H1 (cell line): ENCODE measurements at regions not wholly inside any gene's neighbourhood (a gene's known extent, or its start where the extent isn't known, plus 50 kb on each side); places are given as distances from the start of the nearest gene placed in this dataset.

Experiments
- CTCF ChIA-PET: fragments of 300-600 bp; sonication (Branson Sonifier 250); formaldehyde crosslinking; loops from one replicate; lab custom pipeline; 2021; ENCODE audit not compliant: partially characterized antibody; lab: Charles Lee
- POLR2A ChIA-PET: fragments of 300-600 bp; sonication (Branson Sonifier 250); formaldehyde crosslinking; loops from one replicate; lab custom pipeline; 2021; ENCODE audit warnings: inconsistent platforms; ENCODE audit not compliant: partially characterized antibody; lab: Charles Lee
- DNase-seq, 2 experiments: peaks; one replicate each; pipeline versions ENCODE4 v3.0.0 to v3.0.0-alpha.2; 2010 to 2022; ENCODE audit warnings: low spot score in 2 of 2, low read depth in 1 of 2, mixed read lengths in 1 of 2
- FAIRE-seq: peaks from 2 replicates; lab custom pipeline; 2011; peaks lifted over from hg19 to GRCh38; lab: Jason Lieb, UNC
- H2AFZ ChIP-seq: 2 replicates; pipeline ENCODE4 v1.8.1; 2012; ENCODE audit warnings: low read length, inconsistent platforms
- H2AK5ac ChIP-seq: 2 replicates; pipeline ENCODE4 v1.6.1; 2013; ENCODE audit warnings: low read depth, low read length
- H2BK120ac ChIP-seq: replicated peaks from 2 replicates; pipeline ENCODE3; 2013; ENCODE audit warnings: low read depth, low read length, inconsistent platforms
- H2BK12ac ChIP-seq: 2 replicates; pipeline ENCODE4 v1.6.1; 2013; ENCODE audit warnings: low read depth, low read length
- H2BK15ac ChIP-seq: 2 replicates; pipeline ENCODE4 v1.6.1; 2013; ENCODE audit warnings: low read length
- H2BK20ac ChIP-seq: 2 replicates; pipeline ENCODE4 v1.6.1; 2013; ENCODE audit warnings: low read length
- H2BK5ac ChIP-seq: 2 replicates; pipeline ENCODE4 v1.6.1; 2013; ENCODE audit warnings: low read depth, low read length
- H3K14ac ChIP-seq: 2 replicates; pipeline ENCODE4 v1.6.1; 2013; ENCODE audit warnings: inconsistent platforms; ENCODE audit not compliant: insufficient read length
- H3K18ac ChIP-seq: 2 replicates; pipeline ENCODE4 v1.6.1; 2013; ENCODE audit warnings: low read length; ENCODE audit errors: extremely low read depth
- H3K23ac ChIP-seq: 2 replicates; pipeline ENCODE4 v1.6.1; 2013; ENCODE audit warnings: inconsistent platforms; ENCODE audit not compliant: insufficient read length
- H3K23me2 ChIP-seq: 2 replicates; pipeline ENCODE4 v1.6.1; 2013; ENCODE audit warnings: low read depth, low read length
- H3K27ac ChIP-seq: 2 replicates; pipeline ENCODE4 v1.6.1; 2011; ENCODE audit warnings: low read depth, low read length, inconsistent platforms
- H3K27me3 ChIP-seq, 4 experiments: replicated peaks in 1 of 4; 1 replicate in 1 of 4; 2 replicates in 3 of 4; pipeline versions ENCODE4 v1.6.1 to v1.8.1; 2011 to 2013; ENCODE audit warnings: low read length in 3 of 4, mild to moderate bottlenecking in 3 of 4, inconsistent platforms in 2 of 4, mixed read lengths in 2 of 4, moderate library complexity in 1 of 4; ENCODE audit not compliant: control insufficient read depth in 3 of 4, insufficient read depth in 3 of 4; ENCODE audit errors: extremely low read depth in 1 of 4
- H3K36me3 ChIP-seq, 4 experiments: 2 replicates each; pipeline versions ENCODE4 v1.6.1 to v1.8.1; 2011 to 2013; ENCODE audit warnings: mild to moderate bottlenecking in 4 of 4, low read length in 3 of 4, moderate library complexity in 2 of 4, control low read depth in 1 of 4, inconsistent platforms in 1 of 4; ENCODE audit not compliant: insufficient read depth in 4 of 4, control insufficient read depth in 2 of 4
- H3K4ac ChIP-seq: replicated peaks from 2 replicates; pipeline ENCODE3; 2013; ENCODE audit warnings: low read length, low read depth, mixed read lengths, inconsistent platforms; ENCODE audit not compliant: insufficient read length
- H3K4me1 ChIP-seq, 4 experiments: replicated peaks in 1 of 4; 1 replicate in 1 of 4; 2 replicates in 3 of 4; pipeline versions ENCODE4 v1.6.1 to v1.8.1; 2011 to 2013; ENCODE audit warnings: low read length in 3 of 4, inconsistent platforms in 2 of 4, mixed read lengths in 1 of 4; ENCODE audit not compliant: insufficient read depth in 4 of 4, control insufficient read depth in 3 of 4
- H3K4me2 ChIP-seq, 2 experiments: 2 replicates each; pipeline versions ENCODE4 v1.6.1 to v1.8.1; 2011 to 2013; ENCODE audit warnings: low read depth in 2 of 2, low read length in 2 of 2, control low read depth in 1 of 2, inconsistent platforms in 1 of 2, mild to moderate bottlenecking in 1 of 2; ENCODE audit not compliant: insufficient read depth in 1 of 2
- H3K4me3 ChIP-seq, 4 experiments: fragments of 200-600, 300-600 bp in 1 of 4; sonication (generic), shearing (Covaris generic), sonication (Bioruptor Twin) in 1 of 4; 2 replicates each; pipeline versions ENCODE4 v1.5.1 to v1.8.1; 2011 to 2016; ENCODE audit warnings: low read length in 4 of 4, low read depth in 3 of 4, control low read depth in 2 of 4, inconsistent platforms in 2 of 4, mild to moderate bottlenecking in 2 of 4, mixed read lengths in 1 of 4, moderate library complexity in 1 of 4; ENCODE audit not compliant: insufficient read depth in 2 of 4; ENCODE audit errors: extremely low read depth in 1 of 4
- H3K56ac ChIP-seq: replicated peaks from 2 replicates; pipeline ENCODE3; 2013; ENCODE audit warnings: low read depth, mild to moderate bottlenecking, mixed read lengths, low read length, inconsistent platforms; ENCODE audit not compliant: insufficient read length
- H3K79me1 ChIP-seq: 2 replicates; pipeline ENCODE4 v1.6.1; 2013; ENCODE audit warnings: low read depth, low read length, control low read depth
- H3K79me2 ChIP-seq, 2 experiments: 2 replicates each; pipeline versions ENCODE4 v1.6.1 to v1.8.1; 2012 to 2013; ENCODE audit warnings: low read length in 2 of 2, mild to moderate bottlenecking in 2 of 2, inconsistent platforms in 1 of 2; ENCODE audit not compliant: insufficient read depth in 2 of 2, control insufficient read depth in 1 of 2
- H3K9ac ChIP-seq, 4 experiments: replicated peaks in 1 of 4; 1 replicate in 1 of 4; 2 replicates in 3 of 4; pipeline versions ENCODE4 v1.6.1 to v1.8.1; 2011 to 2013; ENCODE audit warnings: low read depth in 3 of 4, low read length in 3 of 4, control low read depth in 2 of 4, mild to moderate bottlenecking in 2 of 4, moderate library complexity in 2 of 4, inconsistent platforms in 1 of 4; ENCODE audit errors: extremely low read depth in 1 of 4
- H3K9me3 ChIP-seq, 2 experiments: 2 replicates each; pipeline versions ENCODE4 v1.6.1 to v1.8.1; 2012 to 2013; ENCODE audit warnings: mild to moderate bottlenecking in 2 of 2, moderate library complexity in 2 of 2, control low read depth in 1 of 2, inconsistent platforms in 1 of 2, low read depth in 1 of 2, low read length in 1 of 2, mixed read lengths in 1 of 2; ENCODE audit not compliant: insufficient read depth in 2 of 2
- H4K20me1 ChIP-seq, 2 experiments: replicated peaks in 1 of 2; 2 replicates each; pipeline versions ENCODE3 to v1.8.1; 2011 to 2013; ENCODE audit warnings: inconsistent platforms in 2 of 2, low read length in 2 of 2, mild to moderate bottlenecking in 1 of 2; ENCODE audit not compliant: insufficient read depth in 2 of 2, control insufficient read depth in 1 of 2
- H4K5ac ChIP-seq: 2 replicates; pipeline ENCODE4 v1.6.1; 2013; ENCODE audit warnings: low read length, low read depth, mixed read lengths, inconsistent platforms; ENCODE audit not compliant: insufficient read length
- H4K8ac ChIP-seq: 2 replicates; pipeline ENCODE4 v1.8.0; 2013; ENCODE audit warnings: mild to moderate bottlenecking, moderate library complexity, low read length, inconsistent platforms; ENCODE audit not compliant: insufficient read depth; ENCODE audit errors: extremely low read depth
- H4K91ac ChIP-seq: replicated peaks from 2 replicates; pipeline ENCODE3; 2013; ENCODE audit warnings: low read length, mixed read lengths, inconsistent platforms; ENCODE audit not compliant: insufficient read length
- KDM1A ChIP-seq: fragments of 200-600, 300-600 bp; sonication (generic); IDR thresholded peaks from 2 replicates; pipeline ENCODE4 v1.7.1; 2016; ENCODE audit warnings: mild to moderate bottlenecking, low read length, borderline replicate concordance
- RAD21 ChIP-seq, 2 experiments: IDR thresholded peaks in 1 of 2; conservative IDR thresholded peaks in 1 of 2; 2 replicates each; pipeline ENCODE4 v1.6.1; 2011; ENCODE audit warnings: low read depth in 2 of 2, low read length in 2 of 2, improper control_type of control experiment in 1 of 2, inconsistent platforms in 1 of 2, mild to moderate bottlenecking in 1 of 2, moderate library complexity in 1 of 2
- YY1 ChIP-seq: IDR thresholded peaks from 2 replicates; pipeline ENCODE4 v1.6.1; 2011; ENCODE audit warnings: low read depth, mild to moderate bottlenecking, low read length
- whole genome bisulfite sequencing, 2 experiments: shearing (Covaris generic) in 1 of 2; methylation state at CpG; one replicate each; pipeline versions ENCODE4 v1.1.6 to v1.1.7; 2013 to 2015; ENCODE audit warnings: low lambda C conversion rate in 2 of 2, mixed read lengths in 2 of 2, inconsistent platforms in 1 of 2, low coverage in 1 of 2, missing lambda C conversion rate in 1 of 2; ENCODE audit not compliant: insufficient replicate concordance in 2 of 2, insufficient coverage in 1 of 2, insufficient read length in 1 of 2; ENCODE audit errors: extremely low coverage in 1 of 2, missing lambda C conversion rate in 1 of 2; 5-methylcytosine and 5-hydroxymethylcytosine counted together
- TF ChIP-seq, protein P1 (sequence below), 3 experiments: IDR thresholded peaks; 1 replicate in 2 of 3; 2 replicates in 1 of 3; pipeline versions ENCODE4 v1.5.1 to v1.6.1; 2011; ENCODE audit warnings: low read length in 3 of 3, mild to moderate bottlenecking in 3 of 3, inconsistent platforms in 2 of 3, low read depth in 1 of 3, moderate library complexity in 1 of 3; ENCODE audit not compliant: insufficient read depth in 1 of 3; ENCODE audit errors: control extremely low read depth in 1 of 3

DNA sequence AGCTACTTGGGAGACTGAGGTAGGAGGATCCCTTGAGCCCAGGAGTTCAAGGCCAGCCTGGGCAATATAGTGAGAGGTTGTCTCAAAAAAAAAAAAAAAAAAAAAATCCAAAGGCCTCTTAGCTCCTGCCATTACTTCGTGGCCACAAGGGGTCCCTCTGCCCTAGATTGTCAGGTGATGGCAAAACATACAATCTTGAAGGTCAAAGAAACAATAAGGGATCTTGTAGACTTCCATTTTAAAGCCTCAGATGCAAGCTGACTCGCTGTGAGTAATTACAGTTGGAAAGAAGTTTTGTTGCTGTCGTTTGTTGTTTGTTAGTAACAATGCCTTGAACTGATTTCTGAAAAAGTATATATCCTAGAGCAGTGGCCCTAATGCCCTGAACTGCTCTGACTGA is 55.9 kb upstream of the PLCL2 start:
- Histone ChIP-seq H3K36me3 (no peaks in the 10 kb centered on the region), H4K91ac (peak overlapping the region; percentile 2), H3K79me2 (no peaks in the 10 kb centered on the region), H3K27ac (no peak overlapping the region), H2BK5ac (no peak overlapping the region), H3K14ac (no peak overlapping the region), H3K18ac (no peak overlapping the region), H3K9ac (no peak overlapping the region), H3K4me1 (peaks cover 0 to 2% (median 2%) of the 10 kb centered on the region in 4 experiments; a peak in 2 of 7 replicates), H3K4me3 (no peak overlapping the region), H3K23ac (no peak overlapping the region), H3K23me2 (no peaks in the 10 kb centered on the region), H2BK20ac (no peak overlapping the region), H4K5ac (no peak overlapping the region), H4K20me1 (no peaks in the 10 kb centered on the region), H2AK5ac (no peak overlapping the region), H2BK12ac (no peak overlapping the region), H2AFZ (peak overlapping the region; percentile 79; the same call in 1 of the 2 replicates), H2BK15ac (no peak overlapping the region), H3K4me2 (no peak overlapping the region), H3K27me3 (no peaks in the 10 kb centered on the region), H3K56ac (no peak overlapping the region), H3K79me1 (no peaks in the 10 kb centered on the region), H4K8ac (no peak overlapping the region), H3K9me3 (no peaks in the 10 kb centered on the region), H2BK120ac (peak overlapping the region; percentile 16), H3K4ac (peak overlapping the region; percentile 36)
- ChIA-PET CTCF (interaction anchor here (0.6 to 2.7 kb wide), 27 partner anchors 9 to 687 kb away, joined by 3 to 12 read pairs (median 3); no protein-coding TSS in a partner anchor), POLR2A (no interaction called here)
- TF ChIP-seq KDM1A (no peak), YY1 (peak; percentile 73), RAD21 (IDR thresholded peaks at IDR 0.05 in 1 of 2, conservative IDR thresholded peaks at IDR 0.05 in 1 of 2; ENCODE audit: low read depth in 2 of 2, low read length in 2 of 2) (peak; percentile 71 to 79)
- TF ChIP-seq, protein P1, sequence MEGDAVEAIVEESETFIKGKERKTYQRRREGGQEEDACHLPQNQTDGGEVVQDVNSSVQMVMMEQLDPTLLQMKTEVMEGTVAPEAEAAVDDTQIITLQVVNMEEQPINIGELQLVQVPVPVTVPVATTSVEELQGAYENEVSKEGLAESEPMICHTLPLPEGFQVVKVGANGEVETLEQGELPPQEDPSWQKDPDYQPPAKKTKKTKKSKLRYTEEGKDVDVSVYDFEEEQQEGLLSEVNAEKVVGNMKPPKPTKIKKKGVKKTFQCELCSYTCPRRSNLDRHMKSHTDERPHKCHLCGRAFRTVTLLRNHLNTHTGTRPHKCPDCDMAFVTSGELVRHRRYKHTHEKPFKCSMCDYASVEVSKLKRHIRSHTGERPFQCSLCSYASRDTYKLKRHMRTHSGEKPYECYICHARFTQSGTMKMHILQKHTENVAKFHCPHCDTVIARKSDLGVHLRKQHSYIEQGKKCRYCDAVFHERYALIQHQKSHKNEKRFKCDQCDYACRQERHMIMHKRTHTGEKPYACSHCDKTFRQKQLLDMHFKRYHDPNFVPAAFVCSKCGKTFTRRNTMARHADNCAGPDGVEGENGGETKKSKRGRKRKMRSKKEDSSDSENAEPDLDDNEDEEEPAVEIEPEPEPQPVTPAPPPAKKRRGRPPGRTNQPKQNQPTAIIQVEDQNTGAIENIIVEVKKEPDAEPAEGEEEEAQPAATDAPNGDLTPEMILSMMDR (IDR thresholded peaks at IDR 0.05; ENCODE audit: control extremely low read depth in 1 of 3, insufficient read depth in 1 of 3, low read depth in 1 of 3, low read length in 3 of 3), result peak; percentile 24 to 71 (median 65)
- FAIRE-seq (peak; percentile 75), DNase-seq (peak; percentile 33 to 61)
- WGBS, 2 experiments, result 40% methylated on average over 3 of the region's 3 CpGs; no CpG with 5 or more reads in 1 of the 2 experiments
